HG03175 (cell line): ENCODE measurements at regions not wholly inside any gene's neighbourhood (a gene's known extent, or its start where the extent isn't known, plus 50 kb on each side); places are given as distances from the start of the nearest gene placed in this dataset.

Source experiments
- ATAC-seq: cut with Tn5 transposase; IDR thresholded peaks from one replicate; pipeline ENCODE4 v1.9.1; 2021; ENCODE audit warnings: mild to moderate bottlenecking, moderate library complexity; ENCODE audit not compliant: unreplicated experiment

GRCh38 chr18:78830826-78831225 is 148.8 kb upstream of the SALL3 start:
- no peak for ATAC-seq

- no peak for ATAC-seq
Measured at GRCh38 chr18:78831603-78832002, 148.0 kb upstream of the SALL3 start.

GRCh38 chr18:78833833-78834232 is 145.8 kb upstream of the SALL3 start:
- no peak for ATAC-seq

GRCh38 chr18:78836838-78837237 is 142.8 kb upstream of the SALL3 start:
- ATAC-seq = no peak

GRCh38 chr18:78837754-78838153 is 141.9 kb upstream of the SALL3 start:
- no peak for ATAC-seq

GRCh38 chr18:78838183-78838582 is 141.4 kb upstream of the SALL3 start:
- ATAC-seq = no peak

GRCh38 chr18:78849046-78849445 is 130.6 kb upstream of the SALL3 start:
- no peak for ATAC-seq

- ATAC-seq = no peak
Measured at GRCh38 chr18:78849458-78849857, 130.2 kb upstream of the SALL3 start.

GRCh38 chr18:78853341-78853740 is 126.3 kb upstream of the SALL3 start:
- no peak for ATAC-seq

- no peak for ATAC-seq
Measured at GRCh38 chr18:78855188-78855587, 124.4 kb upstream of the SALL3 start.

- no peak for ATAC-seq
Measured at GRCh38 chr18:78856569-78857313, 122.9 kb upstream of the SALL3 start.

- ATAC-seq = no peak
Measured at GRCh38 chr18:78857314-78858150, 122.1 kb upstream of the SALL3 start.

- ATAC-seq = no peak
Measured at GRCh38 chr18:78859686-78860085, 119.9 kb upstream of the SALL3 start.

GRCh38 chr18:78860117-78860516 is 119.5 kb upstream of the SALL3 start:
- no peak for ATAC-seq

- ATAC-seq = no peak
Measured at GRCh38 chr18:78861116-78861515, 118.5 kb upstream of the SALL3 start.

- ATAC-seq = no peak
Measured at GRCh38 chr18:78861706-78862105, 117.9 kb upstream of the SALL3 start.

- no peak for ATAC-seq
Measured at GRCh38 chr18:78862395-78862794, 117.2 kb upstream of the SALL3 start.

GRCh38 chr18:78865056-78865598 is 114.5 kb upstream of the SALL3 start:
- ATAC-seq = no peak

- ATAC-seq = no peak
Measured at GRCh38 chr18:78865771-78866310, 113.8 kb upstream of the SALL3 start.

GRCh38 chr18:78867131-78867530 is 112.5 kb upstream of the SALL3 start:
- no peak for ATAC-seq
